HCT116 (cell line): ENCODE measurements at regions not wholly inside any gene's neighbourhood (a gene's known extent, or its start where the extent isn't known, plus 50 kb on each side); places are given as distances from the start of the nearest gene placed in this dataset.

Experiments
- ATAC-seq: fragments of 200-7000 bp; cut with Tn5 transposase; 2 replicates; pipeline ENCODE4 v1.9.1; 2020; ENCODE audit warnings: mild to moderate bottlenecking, moderate library complexity
- BruUV-seq: library from RNA; stranded (reverse); fragments of 400-500 nt; replicated peaks from 2 replicates; lab custom pipeline; 2021; lab: Mats Ljungman, UMichigan
- CTCF ChIA-PET: fragments of 300-600 bp; sonication (Branson Sonifier 250); formaldehyde crosslinking; loops from one replicate; lab custom pipeline; 2021; ENCODE audit warnings: antibody characterized with exemption; lab: Charles Lee
- POLR2A ChIA-PET: fragments of 300-600, 350-600 bp; sonication (Branson Sonifier 250); formaldehyde crosslinking; loops from one replicate; lab custom pipeline; 2021; ENCODE audit warnings: antibody characterized with exemption; lab: Charles Lee
- RAD21 ChIA-PET, 2 experiments: fragments of 300-600 bp; sonication (Branson Sonifier 250); formaldehyde crosslinking; loops; one replicate each; lab custom pipeline; 2023; ENCODE audit warnings: low total read pairs in 2 of 2; ENCODE audit not compliant: uncharacterized antibody in 2 of 2, unreplicated experiment in 2 of 2, low non-redundant PET in 1 of 2; lab: Charles Lee
- DNase-seq: peaks from one replicate; pipeline ENCODE4 v3.0.0-alpha.2; 2010; ENCODE audit warnings: low read depth, low spot score
- H2AFZ ChIP-seq: fragments of 200-600 bp; shearing (Covaris generic), sonication (generic); 2 replicates; pipeline ENCODE4 v1.6.1; 2017; ENCODE audit warnings: low read depth, mixed run types, mixed read lengths, antibody characterized with exemption, low read length; ENCODE audit not compliant: poor library complexity, severe bottlenecking
- H3K27ac ChIP-seq: 2 replicates; pipeline ENCODE4 v1.5.1; 2012; ENCODE audit warnings: low read depth, low read length
- H3K27me3 ChIP-seq: fragments of 200-600 bp; sonication (generic); 2 replicates; pipeline ENCODE4 v1.6.1; 2016; ENCODE audit warnings: mixed run types, low read length, mixed read lengths; ENCODE audit not compliant: insufficient read depth
- H3K36me3 ChIP-seq, 2 experiments: fragments of 200-500 bp in 1 of 2; fragments of 200-600 bp in 1 of 2; sonication (Bioruptor generic) in 1 of 2; sonication (generic) in 1 of 2; 2 replicates each; pipeline versions ENCODE4 v1.5.1 to v1.6.1; 2014 to 2016; ENCODE audit warnings: low read length in 2 of 2, inconsistent platforms in 1 of 2, mixed read lengths in 1 of 2, mixed run types in 1 of 2; ENCODE audit not compliant: insufficient read depth in 2 of 2, control insufficient read depth in 1 of 2
- H3K4me1 ChIP-seq, 2 experiments: fragments of 200-600 bp in 1 of 2; sonication (generic) in 1 of 2; 2 replicates each; pipeline versions ENCODE4 v1.5.1 to v1.6.1; 2012 to 2017; ENCODE audit warnings: low read length in 2 of 2, inconsistent platforms in 1 of 2, mild to moderate bottlenecking in 1 of 2, mixed read lengths in 1 of 2, mixed run types in 1 of 2, moderate library complexity in 1 of 2; ENCODE audit not compliant: insufficient read depth in 2 of 2, control insufficient read depth in 1 of 2
- H3K4me2 ChIP-seq: fragments of 200-600 bp; sonication (generic); 2 replicates; pipeline ENCODE4 v1.6.1; 2017; ENCODE audit warnings: mixed run types, low read length, mixed read lengths
- H3K4me3 ChIP-seq, 2 experiments: fragments of 200-600 bp in 1 of 2; sonication (generic) in 1 of 2; replicated peaks in 1 of 2; 2 replicates each; pipeline ENCODE4 v1.5.1; 2011 to 2016; ENCODE audit warnings: low read length in 2 of 2, control low read depth in 1 of 2, low read depth in 1 of 2, mild to moderate bottlenecking in 1 of 2, mixed read lengths in 1 of 2, mixed run types in 1 of 2
- H3K79me2 ChIP-seq: fragments of 200-600 bp; sonication (generic); 2 replicates; pipeline ENCODE4 v1.6.1; 2017; ENCODE audit warnings: mild to moderate bottlenecking, mixed run types, low read length, moderate library complexity, mixed read lengths; ENCODE audit not compliant: insufficient read depth
- H3K9ac ChIP-seq: fragments of 200-600 bp; sonication (generic); 2 replicates; pipeline ENCODE4 v1.6.1; 2016; ENCODE audit warnings: low read length, mixed read lengths
- H3K9me2 ChIP-seq: fragments of 200-600 bp; sonication (generic), shearing (Covaris generic); 2 replicates; pipeline ENCODE4 v1.6.1; 2017; ENCODE audit warnings: mixed run types, mild to moderate bottlenecking, moderate library complexity; ENCODE audit not compliant: insufficient read depth
- H3K9me3 ChIP-seq, 2 experiments: fragments of 200-500 bp in 1 of 2; fragments of 200-600 bp in 1 of 2; sonication (Bioruptor generic) in 1 of 2; sonication (generic) in 1 of 2; 2 replicates each; pipeline ENCODE4 v1.6.1; 2014 to 2017; ENCODE audit warnings: low read length in 2 of 2, mixed read lengths in 2 of 2, inconsistent platforms in 1 of 2, low read depth in 1 of 2, mild to moderate bottlenecking in 1 of 2, mixed run types in 1 of 2, moderate library complexity in 1 of 2; ENCODE audit not compliant: control insufficient read depth in 1 of 2, insufficient read depth in 1 of 2
- H4K20me1 ChIP-seq: fragments of 200-600 bp; sonication (generic), shearing (Covaris generic); 2 replicates; pipeline ENCODE4 v1.6.1; 2017; ENCODE audit warnings: mixed run types, mild to moderate bottlenecking, moderate library complexity; ENCODE audit not compliant: insufficient read depth
- CBX3 ChIP-seq: IDR thresholded peaks from 2 replicates; pipeline ENCODE4 v1.6.1; 2012; ENCODE audit warnings: low read depth
- CTCF ChIP-seq, 3 experiments: fragments of 200-600 bp in 1 of 3; sonication (generic) in 1 of 3; IDR thresholded peaks in 2 of 3; conservative IDR thresholded peaks in 1 of 3; 2 replicates each; pipeline ENCODE4 v1.5.1; 2012 to 2017; ENCODE audit warnings: low read depth in 2 of 3, low read length in 2 of 3, antibody characterized with exemption in 1 of 3, borderline replicate concordance in 1 of 3, control low read depth in 1 of 3, mild to moderate bottlenecking in 1 of 3, mixed read lengths in 1 of 3, mixed run types in 1 of 3, moderate library complexity in 1 of 3; ENCODE audit not compliant: insufficient read depth in 1 of 3
- EGR1 ChIP-seq: IDR thresholded peaks from 2 replicates; pipeline ENCODE4 v1.6.1; 2012; ENCODE audit warnings: low read depth
- EZH2 ChIP-seq: fragments of 200-600 bp; sonication (generic); IDR thresholded peaks from 2 replicates; pipeline ENCODE4 v1.6.1; 2017; ENCODE audit warnings: antibody characterized with exemption, mixed run types
- EZH2phosphoT487 ChIP-seq: fragments of 200-600 bp; IDR thresholded peaks from 2 replicates; pipeline ENCODE4 v1.6.1; 2018; ENCODE audit warnings: antibody characterized with exemption, borderline replicate concordance
- POLR2AphosphoS5 ChIP-seq: IDR thresholded peaks from 2 replicates; pipeline ENCODE4 v1.6.1; 2011; ENCODE audit warnings: mild to moderate bottlenecking, low read depth, low read length, moderate library complexity
- RAD21 ChIP-seq: IDR thresholded peaks from 2 replicates; pipeline ENCODE4 v1.6.1; 2012; ENCODE audit warnings: low read depth, mild to moderate bottlenecking
- SIN3A ChIP-seq: IDR thresholded peaks from 2 replicates; pipeline ENCODE4 v1.6.1; 2012; ENCODE audit warnings: low read depth
- SRF ChIP-seq: IDR thresholded peaks from 2 replicates; pipeline ENCODE4 v1.6.1; 2012; ENCODE audit warnings: low read depth
- YY1 ChIP-seq: IDR thresholded peaks from 2 replicates; pipeline ENCODE4 v1.6.1; 2011; ENCODE audit warnings: low read length, low read depth, moderate library complexity, mild to moderate bottlenecking; ENCODE audit not compliant: insufficient replicate concordance; ENCODE audit errors: extremely low read depth
- ZNF274 ChIP-seq: fragments of 200-500 bp; sonication (Bioruptor generic); IDR thresholded peaks from 2 replicates; pipeline ENCODE4 v1.6.1; 2014; ENCODE audit warnings: mild to moderate bottlenecking, low read depth, low read length, inconsistent platforms
- intact Hi-C: fragments of 100-400 bp; cut with micrococcal nuclease; formaldehyde crosslinking; loops from 2 replicates; pipeline ENCODE4 v1.10.0; 2022

- TF ChIP-seq CTCF (IDR thresholded peaks at IDR 0.05 in 2 of 3, conservative IDR thresholded peaks at IDR 0.05 in 1 of 3; ENCODE audit: borderline replicate concordance in 1 of 3, insufficient read depth in 1 of 3, low read depth in 2 of 3, low read length in 2 of 3) (no peak), EZH2phosphoT487 (no peak), RAD21 (no peak), EGR1 (no peak), SRF (no peak)
- TF ChIP-seq, all 23 proteins: peak for 0
These were observed 983.7 kb upstream of the FLRT2 start (continued) for GRCh38 chr14:84546236-84546635.

DNA sequence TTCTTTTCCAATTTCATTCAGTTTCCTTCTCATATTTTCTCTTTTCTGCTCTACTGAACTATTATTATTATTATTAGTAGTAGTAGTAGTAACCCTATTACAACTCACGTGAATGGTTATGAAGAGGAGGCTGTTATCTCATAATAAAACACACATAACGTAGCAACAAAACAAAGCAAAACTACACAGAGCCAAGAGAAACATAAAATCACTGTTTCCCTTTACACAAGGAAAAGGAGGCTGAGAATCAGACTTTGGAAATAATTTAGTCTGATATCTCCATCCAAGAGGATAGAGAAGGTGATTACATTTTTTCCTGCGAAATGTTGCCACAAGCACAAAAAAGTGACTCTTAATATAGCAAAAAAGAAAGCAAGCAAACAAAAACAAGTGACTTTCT is 975.8 kb upstream of the FLRT2 start:
- BruUV-seq: no TSS peak
- RAD21 ChIA-PET: no interaction called here
- no peaks in the 10 kb centered on the region for H3K79me2 ChIP-seq
- no peaks in the 10 kb centered on the region for H3K4me1 ChIP-seq
- no peaks in the 10 kb centered on the region for H3K36me3 ChIP-seq
- no peak overlapping the region for H2AFZ ChIP-seq
- H3K27me3 ChIP-seq: no peaks in the 10 kb centered on the region
- no peak overlapping the region for H3K4me2 ChIP-seq
- ATAC-seq (no peak), DNase-seq (no peak)
- POLR2A ChIA-PET: no interaction called here
- H3K27ac ChIP-seq: no peak overlapping the region
- CTCF ChIA-PET: no interaction called here
- intact Hi-C loops: no loop called here
- H3K9me3 ChIP-seq: peaks cover 14 to 21% of the 10 kb centered on the region in 2 experiments; a peak in 2 of 4 replicates
- no peaks in the 10 kb centered on the region for H4K20me1 ChIP-seq
- H3K9me2 ChIP-seq: no peaks in the 10 kb centered on the region
- TF ChIP-seq POLR2AphosphoS5 (no peak), ZNF274 (no peak), EZH2 (no peak), CBX3 (no peak), YY1 (no peak), SIN3A (no peak)
- no peak overlapping the region for H3K9ac ChIP-seq
- H3K4me3 ChIP-seq: no peak overlapping the region
